ENCODE measurements at regions not wholly inside any gene's neighbourhood (a gene's known extent, or its start where the extent isn't known, plus 50 kb on each side); places are given as distances from the start of the nearest gene placed in this dataset.

DNA sequence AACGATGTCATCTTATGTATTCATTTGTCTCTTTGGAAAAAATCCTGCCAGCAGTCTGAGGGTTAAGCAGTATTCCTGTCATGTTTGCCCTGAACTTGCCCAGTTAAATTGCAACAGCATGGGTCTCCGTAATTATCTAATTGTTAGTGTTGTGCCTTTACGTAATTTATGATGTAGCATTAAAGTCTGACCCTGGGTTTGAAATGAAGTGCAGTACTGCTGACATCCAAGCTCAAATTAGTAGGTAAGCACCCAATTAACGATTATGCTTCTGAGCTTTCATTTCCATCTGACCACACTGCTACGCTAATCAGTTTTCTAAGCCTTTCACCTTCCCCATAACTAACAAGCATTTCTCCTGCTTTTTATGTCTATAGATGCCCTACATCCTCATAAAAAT lies 241.8 kb downstream of the ARRDC4 start:
- TF ChIP-seq POLR2AphosphoS5 (IDR thresholded peaks at IDR 0.05; ENCODE audit: low read depth, low read length): no peak
- TF ChIP-seq TAF1 (IDR thresholded peaks at IDR 0.05; ENCODE audit: borderline replicate concordance, insufficient read depth, low read length): no peak
- TF ChIP-seq, protein P1, sequence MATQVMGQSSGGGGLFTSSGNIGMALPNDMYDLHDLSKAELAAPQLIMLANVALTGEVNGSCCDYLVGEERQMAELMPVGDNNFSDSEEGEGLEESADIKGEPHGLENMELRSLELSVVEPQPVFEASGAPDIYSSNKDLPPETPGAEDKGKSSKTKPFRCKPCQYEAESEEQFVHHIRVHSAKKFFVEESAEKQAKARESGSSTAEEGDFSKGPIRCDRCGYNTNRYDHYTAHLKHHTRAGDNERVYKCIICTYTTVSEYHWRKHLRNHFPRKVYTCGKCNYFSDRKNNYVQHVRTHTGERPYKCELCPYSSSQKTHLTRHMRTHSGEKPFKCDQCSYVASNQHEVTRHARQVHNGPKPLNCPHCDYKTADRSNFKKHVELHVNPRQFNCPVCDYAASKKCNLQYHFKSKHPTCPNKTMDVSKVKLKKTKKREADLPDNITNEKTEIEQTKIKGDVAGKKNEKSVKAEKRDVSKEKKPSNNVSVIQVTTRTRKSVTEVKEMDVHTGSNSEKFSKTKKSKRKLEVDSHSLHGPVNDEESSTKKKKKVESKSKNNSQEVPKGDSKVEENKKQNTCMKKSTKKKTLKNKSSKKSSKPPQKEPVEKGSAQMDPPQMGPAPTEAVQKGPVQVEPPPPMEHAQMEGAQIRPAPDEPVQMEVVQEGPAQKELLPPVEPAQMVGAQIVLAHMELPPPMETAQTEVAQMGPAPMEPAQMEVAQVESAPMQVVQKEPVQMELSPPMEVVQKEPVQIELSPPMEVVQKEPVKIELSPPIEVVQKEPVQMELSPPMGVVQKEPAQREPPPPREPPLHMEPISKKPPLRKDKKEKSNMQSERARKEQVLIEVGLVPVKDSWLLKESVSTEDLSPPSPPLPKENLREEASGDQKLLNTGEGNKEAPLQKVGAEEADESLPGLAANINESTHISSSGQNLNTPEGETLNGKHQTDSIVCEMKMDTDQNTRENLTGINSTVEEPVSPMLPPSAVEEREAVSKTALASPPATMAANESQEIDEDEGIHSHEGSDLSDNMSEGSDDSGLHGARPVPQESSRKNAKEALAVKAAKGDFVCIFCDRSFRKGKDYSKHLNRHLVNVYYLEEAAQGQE (IDR thresholded peaks at IDR 0.05; ENCODE audit: insufficient read depth in 1 of 2, low read depth in 2 of 2, low read length in 2 of 2): no peak
- TF ChIP-seq SIN3A (IDR thresholded peaks at IDR 0.05; ENCODE audit: borderline replicate concordance, insufficient read depth, low read length): no peak

Data from PFSK-1 (cell line).